Ovary (tissue), 3 donors: ENCODE measurements at regions not wholly inside any gene's neighbourhood (a gene's known extent, or its start where the extent isn't known, plus 50 kb on each side); places are given as distances from the start of the nearest gene placed in this dataset.

ENCODE experiments used
- EP300 ChIP-seq: sonication (generic); formaldehyde crosslinking; IDR thresholded peaks from one replicate; pipeline ENCODE4 v1.6.1; 2017; ENCODE audit warnings: antibody characterized with exemption
- POLR2A ChIP-seq: fragments of 450-650 bp; IDR thresholded peaks from one replicate; pipeline ENCODE4 v1.6.1; 2017; ENCODE audit warnings: antibody characterized with exemption, mild to moderate bottlenecking, moderate library complexity
- TF ChIP-seq, protein P1 (sequence below), 3 donors: fragments of 450-650 bp in 2 of 3; fragments of 200-600 bp in 1 of 3; IDR thresholded peaks; one replicate each; pipeline versions ENCODE4 v1.5.1 to v1.8.0; 2016 to 2022; ENCODE audit warnings: antibody characterized with exemption in 3 of 3, mild to moderate bottlenecking in 1 of 3
- donor health status: DM: no; HTN: no; CAD: no.

DNA sequence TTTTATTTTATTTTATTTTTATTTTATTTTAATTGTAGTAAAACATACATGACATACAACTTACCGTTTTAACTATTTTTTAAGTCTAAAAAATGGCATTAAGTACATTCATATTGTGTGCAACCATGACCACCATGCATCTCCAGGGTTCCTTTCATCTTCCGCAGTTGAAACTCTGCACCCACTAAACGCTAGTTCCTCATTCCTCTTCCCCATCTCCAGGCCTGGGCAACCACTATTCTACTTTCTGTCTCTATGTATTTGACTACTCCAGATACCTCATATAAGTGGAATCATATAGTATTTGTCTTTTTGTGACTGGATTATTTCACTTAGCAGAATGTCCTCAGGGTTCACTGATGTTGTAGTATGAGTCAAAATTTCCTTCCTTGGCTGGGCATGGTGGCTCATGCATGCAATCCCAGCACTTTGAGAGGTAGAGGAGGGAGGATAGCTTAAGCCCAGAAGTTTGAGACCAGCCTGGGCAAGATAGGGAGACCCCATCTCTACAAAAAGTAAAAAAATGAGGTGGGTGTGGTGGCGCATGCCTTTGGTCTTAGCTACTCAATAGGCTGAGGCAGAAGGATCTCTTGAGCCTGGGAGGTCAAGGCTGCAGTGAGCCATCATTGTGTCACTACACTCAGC, 55.7 kb upstream of the ZNF507 start:
- TF ChIP-seq POLR2A (no peak), EP300 (no peak)
- TF ChIP-seq, protein P1, sequence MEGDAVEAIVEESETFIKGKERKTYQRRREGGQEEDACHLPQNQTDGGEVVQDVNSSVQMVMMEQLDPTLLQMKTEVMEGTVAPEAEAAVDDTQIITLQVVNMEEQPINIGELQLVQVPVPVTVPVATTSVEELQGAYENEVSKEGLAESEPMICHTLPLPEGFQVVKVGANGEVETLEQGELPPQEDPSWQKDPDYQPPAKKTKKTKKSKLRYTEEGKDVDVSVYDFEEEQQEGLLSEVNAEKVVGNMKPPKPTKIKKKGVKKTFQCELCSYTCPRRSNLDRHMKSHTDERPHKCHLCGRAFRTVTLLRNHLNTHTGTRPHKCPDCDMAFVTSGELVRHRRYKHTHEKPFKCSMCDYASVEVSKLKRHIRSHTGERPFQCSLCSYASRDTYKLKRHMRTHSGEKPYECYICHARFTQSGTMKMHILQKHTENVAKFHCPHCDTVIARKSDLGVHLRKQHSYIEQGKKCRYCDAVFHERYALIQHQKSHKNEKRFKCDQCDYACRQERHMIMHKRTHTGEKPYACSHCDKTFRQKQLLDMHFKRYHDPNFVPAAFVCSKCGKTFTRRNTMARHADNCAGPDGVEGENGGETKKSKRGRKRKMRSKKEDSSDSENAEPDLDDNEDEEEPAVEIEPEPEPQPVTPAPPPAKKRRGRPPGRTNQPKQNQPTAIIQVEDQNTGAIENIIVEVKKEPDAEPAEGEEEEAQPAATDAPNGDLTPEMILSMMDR (IDR thresholded peaks at IDR 0.05) = no peak
